ENCODE measurements at regions not wholly inside any gene's neighbourhood (a gene's known extent, or its start where the extent isn't known, plus 50 kb on each side); places are given as distances from the start of the nearest gene placed in this dataset.

GRCh38 chr18:56414357-56414756 lies 224.0 kb downstream of the TXNL1 start:
- DNase-seq (no peak), ATAC-seq (no peak)
- no peaks in the 10 kb centered on the region for H3K27me3 ChIP-seq
- no peaks in the 10 kb centered on the region for H3K36me3 ChIP-seq
- TF ChIP-seq POLR2A (IDR thresholded peaks at IDR 0.05) (no peak), CTCF (IDR thresholded peaks at IDR 0.05) (no peak)
- H3K9me3 ChIP-seq, result peaks cover 0 to 6% (median 0%) of the 10 kb centered on the region in 12 donors
- H3K4me1 ChIP-seq, result no peaks in the 10 kb centered on the region
- intact Hi-C loops (cut with DNase I), result no loop called here
- 95 to 100% (median 99%) methylated on average over 2 of the region's 2 CpGs for WGBS, 4 donors
- H3K4me3 ChIP-seq, result no peak overlapping the region
- no peak overlapping the region for H3K27ac ChIP-seq

- no peaks in the 10 kb centered on the region for H3K4me1 ChIP-seq
- H3K4me3 ChIP-seq, result no peak overlapping the region
- H3K9me3 ChIP-seq, result peaks cover 0 to 6% (median 0%) of the 10 kb centered on the region in 12 donors
- no peak for DNase-seq
- no peak for TF ChIP-seq CTCF (IDR thresholded peaks at IDR 0.05)
- TF ChIP-seq POLR2A (IDR thresholded peaks at IDR 0.05), result no peak
- ATAC-seq, result no peak
- intact Hi-C loops (cut with DNase I), result no loop called here
- H3K27ac ChIP-seq, result no peak overlapping the region
- H3K27me3 ChIP-seq, result no peaks in the 10 kb centered on the region
- WGBS, 4 donors, result 84 to 94% (median 89%) methylated on average over 3 of the region's 3 CpGs
- no peaks in the 10 kb centered on the region for H3K36me3 ChIP-seq
Observed at GRCh38 chr18:56413862-56414261, 224.5 kb downstream of the TXNL1 start.

DNA sequence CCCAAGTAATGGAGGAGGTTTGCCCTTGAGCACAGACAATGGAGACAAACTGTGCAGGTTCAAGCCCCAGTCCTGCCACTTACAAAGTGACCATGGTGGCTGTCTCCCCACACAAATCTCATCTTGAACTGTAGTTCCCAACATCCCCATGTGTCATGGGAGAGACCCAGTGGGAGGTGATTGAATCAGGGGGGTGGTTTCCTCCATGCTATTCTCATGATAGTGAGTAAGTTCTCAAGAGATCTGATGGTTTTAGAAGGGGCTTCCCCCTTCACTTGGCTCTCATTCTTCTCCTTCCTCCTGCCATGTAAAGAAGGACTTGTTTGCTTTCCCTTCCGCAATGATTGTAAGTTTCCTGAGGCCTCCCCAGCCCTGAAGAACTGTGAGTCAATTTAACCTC lies 225.4 kb downstream of the TXNL1 start:
- H3K4me1 ChIP-seq, result no peaks in the 10 kb centered on the region
- no peak overlapping the region for H3K27ac ChIP-seq
- ATAC-seq (no peak), DNase-seq (no peak)
- TF ChIP-seq CTCF (IDR thresholded peaks at IDR 0.05) (no peak), POLR2A (IDR thresholded peaks at IDR 0.05) (no peak)
- intact Hi-C loops (cut with DNase I), result no loop called here
- H3K4me3 ChIP-seq, result no peak overlapping the region
- WGBS, 4 donors, result 95 to 100% (median 98%) methylated on average over 1 of the region's 1 CpG
- no peaks in the 10 kb centered on the region for H3K27me3 ChIP-seq
- H3K36me3 ChIP-seq, result no peaks in the 10 kb centered on the region
- H3K9me3 ChIP-seq, result peaks cover 0 to 6% (median 0%) of the 10 kb centered on the region in 12 donors

DNA sequence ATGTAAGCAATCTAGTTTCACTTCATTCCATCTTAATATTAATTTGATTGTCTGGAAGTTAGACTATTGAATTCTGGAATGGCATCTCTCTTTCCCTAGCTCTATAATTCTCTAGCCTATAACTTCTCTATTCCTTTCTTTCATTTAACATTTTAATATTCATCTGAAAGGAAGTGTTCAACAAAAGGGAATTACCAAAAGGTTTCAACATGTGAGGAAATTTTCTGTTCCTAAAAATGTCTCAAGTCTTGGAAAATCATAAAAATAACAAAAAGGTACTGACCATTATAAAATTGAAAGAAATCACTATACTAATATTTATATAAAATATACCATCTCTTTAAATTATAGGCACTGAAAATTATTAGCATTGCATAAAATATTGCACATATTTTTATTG lies 228.7 kb downstream of the TXNL1 start:
- intact Hi-C loops (cut with DNase I), result no loop called here
- no peak overlapping the region for H3K4me3 ChIP-seq
- peaks cover 0 to 4% (median 0%) of the 10 kb centered on the region in 12 donors for H3K9me3 ChIP-seq
- TF ChIP-seq POLR2A (IDR thresholded peaks at IDR 0.05), result no peak
- no peak for TF ChIP-seq CTCF (IDR thresholded peaks at IDR 0.05)
- H3K27ac ChIP-seq, result no peak overlapping the region
- no peaks in the 10 kb centered on the region for H3K27me3 ChIP-seq
- ATAC-seq (no peak), DNase-seq (no peak)
- no peaks in the 10 kb centered on the region for H3K36me3 ChIP-seq
- no peaks in the 10 kb centered on the region for H3K4me1 ChIP-seq
